AG04450 (cell line): ENCODE measurements at regions not wholly inside any gene's neighbourhood (a gene's known extent, or its start where the extent isn't known, plus 50 kb on each side); places are given as distances from the start of the nearest gene placed in this dataset.
A peak's percentile ranks its signal among the peaks of the same experiment; 100 is the strongest.

ENCODE experiments used
- CTCF ChIA-PET: fragments of 300-600, 350-600 bp; formaldehyde crosslinking; extraction: SDS; loops from one replicate; lab custom pipeline; 2022; ENCODE audit warnings: antibody characterized with exemption, inconsistent platforms; lab: Charles Lee
- POLR2A ChIA-PET: fragments of 350-600 bp; formaldehyde crosslinking; extraction: SDS; loops from one replicate; lab custom pipeline; 2021; ENCODE audit warnings: antibody characterized with exemption, inconsistent platforms; lab: Yijun Ruan, JAX
- DNase-seq: peaks from one replicate; pipeline ENCODE4 v3.0.0-alpha.2; 2011; ENCODE audit warnings: low read depth, low spot score
- H3K27ac ChIP-seq: one replicate; pipeline ENCODE4 v1.5.1; 2012; ENCODE audit warnings: low read depth, low read length, control low read depth
- H3K27me3 ChIP-seq: one replicate; pipeline ENCODE4 v1.6.0; 2012; ENCODE audit warnings: low read length; ENCODE audit not compliant: control insufficient read depth, insufficient read depth
- H3K4me3 ChIP-seq: 2 replicates; pipeline ENCODE4 v1.5.1; 2011; ENCODE audit warnings: mild to moderate bottlenecking, low read depth, low read length, control low read depth
- H3K9me3 ChIP-seq: 2 replicates; pipeline ENCODE4 v1.5.1; 2012; ENCODE audit warnings: low read length; ENCODE audit not compliant: control insufficient read depth, insufficient read depth
- TF ChIP-seq, protein P1 (sequence below): IDR thresholded peaks from 2 replicates; pipeline ENCODE4 v1.5.1; 2011; ENCODE audit warnings: low read depth, low read length, control low read depth, inconsistent platforms

- no peak for DNase-seq
- Histone ChIP-seq H3K9me3 (no peaks in the 10 kb centered on the region), H3K27me3 (no peaks in the 10 kb centered on the region), H3K27ac (no peak overlapping the region), H3K4me3 (no peak overlapping the region)
- TF ChIP-seq, protein P1, sequence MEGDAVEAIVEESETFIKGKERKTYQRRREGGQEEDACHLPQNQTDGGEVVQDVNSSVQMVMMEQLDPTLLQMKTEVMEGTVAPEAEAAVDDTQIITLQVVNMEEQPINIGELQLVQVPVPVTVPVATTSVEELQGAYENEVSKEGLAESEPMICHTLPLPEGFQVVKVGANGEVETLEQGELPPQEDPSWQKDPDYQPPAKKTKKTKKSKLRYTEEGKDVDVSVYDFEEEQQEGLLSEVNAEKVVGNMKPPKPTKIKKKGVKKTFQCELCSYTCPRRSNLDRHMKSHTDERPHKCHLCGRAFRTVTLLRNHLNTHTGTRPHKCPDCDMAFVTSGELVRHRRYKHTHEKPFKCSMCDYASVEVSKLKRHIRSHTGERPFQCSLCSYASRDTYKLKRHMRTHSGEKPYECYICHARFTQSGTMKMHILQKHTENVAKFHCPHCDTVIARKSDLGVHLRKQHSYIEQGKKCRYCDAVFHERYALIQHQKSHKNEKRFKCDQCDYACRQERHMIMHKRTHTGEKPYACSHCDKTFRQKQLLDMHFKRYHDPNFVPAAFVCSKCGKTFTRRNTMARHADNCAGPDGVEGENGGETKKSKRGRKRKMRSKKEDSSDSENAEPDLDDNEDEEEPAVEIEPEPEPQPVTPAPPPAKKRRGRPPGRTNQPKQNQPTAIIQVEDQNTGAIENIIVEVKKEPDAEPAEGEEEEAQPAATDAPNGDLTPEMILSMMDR: no peak
- ChIA-PET CTCF (no interaction called here), POLR2A (no interaction called here)
These were observed 161.0 kb downstream of the BARD1 start for GRCh38 chr2:214648520-214648919.

GRCh38 chr2:214631406-214631805 lies 178.1 kb downstream of the BARD1 start:
- Histone ChIP-seq H3K27ac (no peak overlapping the region), H3K4me3 (no peak overlapping the region), H3K27me3 (no peaks in the 10 kb centered on the region), H3K9me3 (no peaks in the 10 kb centered on the region)
- ChIA-PET CTCF (interaction anchor here (0.6 kb wide), 1 partner anchor 120 kb away, joined by 3 read pairs; no protein-coding TSS in a partner anchor), POLR2A (no interaction called here)
- TF ChIP-seq, protein P1: no peak
- no peak for DNase-seq

- POLR2A ChIA-PET: interaction anchor here (1.2 to 1.3 kb wide), 2 partner anchors 37 to 97 kb away, joined by 3 to 6 read pairs; no protein-coding TSS in a partner anchor
- no peak overlapping the region for H3K4me3 ChIP-seq
- DNase-seq: peak; percentile 29
- no peak overlapping the region for H3K27ac ChIP-seq
- CTCF ChIA-PET: interaction anchor here (1.2 kb wide), 1 partner anchor 18 kb away, joined by 3 read pairs; no protein-coding TSS in a partner anchor
- H3K9me3 ChIP-seq: no peaks in the 10 kb centered on the region
- TF ChIP-seq, protein P1: no peak
- no peaks in the 10 kb centered on the region for H3K27me3 ChIP-seq
These were observed 179.0 kb downstream of the BARD1 start for GRCh38 chr2:214630402-214631045.

DNA sequence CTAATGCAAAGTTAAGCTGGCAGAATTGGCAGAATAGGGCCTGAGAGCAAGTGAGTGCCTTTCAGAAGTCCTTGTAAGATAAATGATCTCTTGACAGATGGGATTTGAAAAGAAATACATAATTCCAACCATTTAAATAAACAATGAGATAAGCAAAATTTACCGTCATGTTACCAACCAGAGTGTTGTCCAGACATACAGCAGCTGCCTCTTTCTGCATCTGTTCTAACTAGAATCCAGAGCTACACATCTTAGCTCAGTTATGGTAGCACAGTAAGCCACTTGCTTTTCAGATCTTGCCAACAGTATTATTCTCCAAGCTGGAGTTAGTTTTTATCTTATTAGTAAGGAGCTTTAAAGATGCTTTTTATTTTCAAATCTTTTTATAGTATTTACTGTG lies 179.6 kb downstream of the BARD1 start:
- H3K4me3 ChIP-seq: no peak overlapping the region
- H3K27me3 ChIP-seq: no peaks in the 10 kb centered on the region
- DNase-seq: no peak
- H3K27ac ChIP-seq: no peak overlapping the region
- ChIA-PET POLR2A (interaction anchor here (0.7 to 1.3 kb wide), 4 partner anchors 25 to 665 kb away, joined by 3 to 6 read pairs (median 4); no protein-coding TSS in a partner anchor), CTCF (interaction anchor here (1.2 kb wide), 1 partner anchor 17 kb away, joined by 3 read pairs; no protein-coding TSS in a partner anchor)
- TF ChIP-seq, protein P1: no peak
- no peaks in the 10 kb centered on the region for H3K9me3 ChIP-seq
